MCF 10A (cell line): ENCODE measurements at regions not wholly inside any gene's neighbourhood (a gene's known extent, or its start where the extent isn't known, plus 50 kb on each side); places are given as distances from the start of the nearest gene placed in this dataset.
"Not testable (repeated sequence)": the region's sequence is repeated elsewhere in the genome, so short reads cannot be mapped to it uniquely, and the experiment has no call there.

Experiments
- BruUV-seq: library from RNA; stranded (reverse); fragments of 400-500 nt; replicated peaks from 2 replicates; lab custom pipeline; 2021; lab: Mats Ljungman, UMichigan
- CTCF ChIA-PET: fragments of 300-600 bp; sonication (Branson Sonifier 250); formaldehyde crosslinking; extraction: SDS; loops from one replicate; lab custom pipeline; 2021; ENCODE audit warnings: antibody characterized with exemption, inconsistent platforms; lab: Yijun Ruan, JAX
- POLR2A ChIA-PET: fragments of 300-600, 350-650 bp; sonication (Branson Sonifier 250); formaldehyde crosslinking; extraction: SDS; loops from one replicate; lab custom pipeline; 2020; ENCODE audit warnings: antibody characterized with exemption, inconsistent platforms; lab: Yijun Ruan, JAX
- DNase-seq: peaks from one replicate; pipeline ENCODE4 v3.0.0-alpha.2; 2018; ENCODE audit not compliant: unreplicated experiment
- H3K27ac Mint-ChIP-seq: one replicate; pipeline ENCODE4 v1.8.0; 2022; ENCODE audit warnings: mild to moderate bottlenecking, low read depth, mixed read lengths; ENCODE audit not compliant: unreplicated experiment
- H3K27me3 Mint-ChIP-seq: one replicate; pipeline ENCODE4 v1.8.0; 2022; ENCODE audit warnings: mixed read lengths; ENCODE audit not compliant: insufficient read depth, unreplicated experiment
- H3K36me3 Mint-ChIP-seq: one replicate; pipeline ENCODE4 v1.8.0; 2022; ENCODE audit warnings: mild to moderate bottlenecking, moderate library complexity, mixed read lengths; ENCODE audit not compliant: insufficient read depth, unreplicated experiment
- H3K4me1 Mint-ChIP-seq: one replicate; pipeline ENCODE4 v1.8.0; 2022; ENCODE audit warnings: mixed read lengths; ENCODE audit not compliant: insufficient read depth, unreplicated experiment
- H3K4me3 Mint-ChIP-seq: one replicate; pipeline ENCODE4 v1.8.0; 2022; ENCODE audit warnings: mild to moderate bottlenecking, moderate library complexity, mixed read lengths; ENCODE audit not compliant: unreplicated experiment
- H3K9me3 Mint-ChIP-seq: one replicate; pipeline ENCODE4 v1.8.0; 2022; ENCODE audit warnings: mixed read lengths; ENCODE audit not compliant: unreplicated experiment
- CTCF ChIP-seq: fragments of 200-600 bp; IDR thresholded peaks from one replicate; pipeline ENCODE4 v1.8.0; 2022; ENCODE audit warnings: antibody characterized with exemption, mild to moderate bottlenecking; ENCODE audit not compliant: unreplicated experiment
- intact Hi-C: fragments of 100-400 bp; cut with micrococcal nuclease; formaldehyde crosslinking; loops from 2 replicates; pipeline ENCODE4 v1.14.1; 2022

GRCh38 chr7:56328327-56328726 is 212.1 kb upstream of the NUPR2 start:
- CTCF ChIA-PET, H3K4me3 Mint-ChIP-seq, DNase-seq, H3K27me3 Mint-ChIP-seq, POLR2A ChIA-PET, intact Hi-C loops, H3K4me1 Mint-ChIP-seq, BruUV-seq, H3K36me3 Mint-ChIP-seq, H3K27ac Mint-ChIP-seq: not testable (repeated sequence)
- H3K9me3 Mint-ChIP-seq: peaks cover 36% of the 10 kb centered on the region

- Mint-ChIP-seq H3K9me3 (peaks cover 34% of the 10 kb centered on the region), H3K4me1 (no peaks in the 10 kb centered on the region), H3K27me3 (no peaks in the 10 kb centered on the region), H3K36me3 (no peaks in the 10 kb centered on the region), H3K27ac (no peak overlapping the region), H3K4me3 (no peak overlapping the region)
- DNase-seq: no peak
- POLR2A ChIA-PET: no interaction called here
- no TSS peak for BruUV-seq
- no peak for TF ChIP-seq CTCF
- CTCF ChIA-PET: no interaction called here
- intact Hi-C loops: no loop called here
Observed at GRCh38 chr7:56290548-56290947, 174.3 kb upstream of the NUPR2 start.

- peaks cover 39% of the 10 kb centered on the region for H3K9me3 Mint-ChIP-seq
- no peaks in the 10 kb centered on the region for H3K36me3 Mint-ChIP-seq
- H3K27ac Mint-ChIP-seq: no peak overlapping the region
- no peak for TF ChIP-seq CTCF
- intact Hi-C loops: no loop called here
- POLR2A ChIA-PET: no interaction called here
- no peak overlapping the region for H3K4me3 Mint-ChIP-seq
- CTCF ChIA-PET: no interaction called here
- BruUV-seq: no TSS peak
- no peaks in the 10 kb centered on the region for H3K27me3 Mint-ChIP-seq
- H3K4me1 Mint-ChIP-seq: no peaks in the 10 kb centered on the region
- no peak for DNase-seq
Observed at GRCh38 chr7:56287429-56288138, 171.4 kb upstream of the NUPR2 start.

- Mint-ChIP-seq H3K36me3 (no peaks in the 10 kb centered on the region), H3K27ac (no peak overlapping the region), H3K9me3 (peaks cover 59% of the 10 kb centered on the region), H3K4me1 (no peaks in the 10 kb centered on the region), H3K4me3 (no peak overlapping the region), H3K27me3 (no peaks in the 10 kb centered on the region)
- intact Hi-C loops: no loop called here
- BruUV-seq: no TSS peak
- DNase-seq: no peak
- no peak for TF ChIP-seq CTCF
- POLR2A ChIA-PET: no interaction called here
- CTCF ChIA-PET: no interaction called here
Observed at GRCh38 chr7:56256108-56256507, 139.9 kb upstream of the NUPR2 start.
